Activated B cell treated with CpG ODN at 0.5 μM for 24 hours (primary cell): ENCODE measurements at regions not wholly inside any gene's neighbourhood (a gene's known extent, or its start where the extent isn't known, plus 50 kb on each side); places are given as distances from the start of the nearest gene placed in this dataset.

Experiments
- ATAC-seq: fragments of 200-7000 bp; cut with Tn5 transposase; one replicate; pipeline ENCODE4 v1.10.0; 2021; ENCODE audit warnings: low read depth, mild to moderate bottlenecking, moderate library complexity
- CTCF ChIA-PET: fragments of 350-600 bp; sonication (Branson Sonifier 250); formaldehyde crosslinking; loops from one replicate; lab custom pipeline; 2021; ENCODE audit warnings: antibody characterized with exemption; lab: Charles Lee
- POLR2A ChIA-PET: fragments of 350-600 bp; sonication (Branson Sonifier 250); formaldehyde crosslinking; loops from one replicate; lab custom pipeline; 2021; ENCODE audit warnings: antibody characterized with exemption; lab: Charles Lee
- DNase-seq: peaks from one replicate; pipeline ENCODE4 v3.0.0; 2022
- H3K27ac Mint-ChIP-seq: one replicate; pipeline ENCODE4 v1.8.0; 2020; ENCODE audit warnings: mixed read lengths
- H3K27me3 Mint-ChIP-seq: one replicate; pipeline ENCODE4 v1.8.0; 2021; ENCODE audit warnings: mixed read lengths
- H3K36me3 Mint-ChIP-seq: one replicate; pipeline ENCODE4 v1.8.0; 2021; ENCODE audit warnings: low read depth, mixed read lengths
- H3K4me1 Mint-ChIP-seq: one replicate; pipeline ENCODE4 v1.8.0; 2021; ENCODE audit warnings: mixed read lengths
- H3K4me3 Mint-ChIP-seq: one replicate; pipeline ENCODE4 v1.8.0; 2020; ENCODE audit warnings: mild to moderate bottlenecking, mixed read lengths
- H3K9me3 Mint-ChIP-seq: one replicate; pipeline ENCODE4 v1.8.0; 2020; ENCODE audit warnings: mixed read lengths
- CTCF ChIP-seq: fragments of 200-600 bp; IDR thresholded peaks from one replicate; pipeline ENCODE4 v1.8.0; 2022; ENCODE audit warnings: antibody characterized with exemption, mild to moderate bottlenecking
- intact Hi-C: fragments of 100-400 bp; cut with micrococcal nuclease; formaldehyde crosslinking; loops from one replicate; pipeline ENCODE4 v1.15.1; 2024

- Mint-ChIP-seq H3K4me1 (peaks cover 5% of the 10 kb centered on the region), H3K27me3 (no peaks in the 10 kb centered on the region), H3K4me3 (no peak overlapping the region), H3K36me3 (no peaks in the 10 kb centered on the region), H3K27ac (no peak overlapping the region), H3K9me3 (no peaks in the 10 kb centered on the region)
- CTCF ChIA-PET: no interaction called here
- POLR2A ChIA-PET: interaction anchor here (0.7 kb wide), 1 partner anchor 99 kb away, joined by 3 read pairs; no protein-coding TSS in a partner anchor
- no peak for DNase-seq
- TF ChIP-seq CTCF: no peak
- intact Hi-C loops: no loop called here
- ATAC-seq: no peak
Measured at GRCh38 chr20:53698371-53698978, 104.8 kb upstream of the ZNF217 start.

- H3K36me3 Mint-ChIP-seq: no peaks in the 10 kb centered on the region
- H3K4me1 Mint-ChIP-seq: peaks cover 15% of the 10 kb centered on the region
- no peaks in the 10 kb centered on the region for H3K9me3 Mint-ChIP-seq
- no peak for TF ChIP-seq CTCF
- ChIA-PET POLR2A (interaction anchor here (0.6 to 1.3 kb wide), 3 partner anchors 11 to 13 kb away, joined by 3 to 12 read pairs (median 4); no protein-coding TSS in a partner anchor), CTCF (no interaction called here)
- intact Hi-C loops: no loop called here
- DNase-seq (no peak), ATAC-seq (no peak)
- no peak overlapping the region for H3K27ac Mint-ChIP-seq
- H3K27me3 Mint-ChIP-seq: no peaks in the 10 kb centered on the region
- no peak overlapping the region for H3K4me3 Mint-ChIP-seq
Measured at GRCh38 chr20:53695797-53696527, 102.3 kb upstream of the ZNF217 start.

- no peak for DNase-seq
- no peaks in the 10 kb centered on the region for H3K36me3 Mint-ChIP-seq
- CTCF ChIA-PET: no interaction called here
- peaks cover 15% of the 10 kb centered on the region for H3K4me1 Mint-ChIP-seq
- no peak for TF ChIP-seq CTCF
- H3K9me3 Mint-ChIP-seq: no peaks in the 10 kb centered on the region
- intact Hi-C loops: loop anchor here (2.0 kb wide), 2 partner anchors 13 to 15 kb away; no protein-coding TSS in a partner anchor
- peak overlapping the region; percentile 32 for H3K4me3 Mint-ChIP-seq
- ATAC-seq: peak; percentile 14
- POLR2A ChIA-PET: interaction anchor here (0.5 to 0.9 kb wide), 4 partner anchors 23 to 680 kb away, joined by 3 read pairs; no protein-coding TSS in a partner anchor
- no peak overlapping the region for H3K27ac Mint-ChIP-seq
- no peaks in the 10 kb centered on the region for H3K27me3 Mint-ChIP-seq
Measured at GRCh38 chr20:53693262-53693871, 99.7 kb upstream of the ZNF217 start.

GRCh38 chr20:53692465-53693067 is 98.9 kb upstream of the ZNF217 start:
- ChIA-PET CTCF (interaction anchor here (0.6 to 1.2 kb wide), 2 partner anchors 15 to 169 kb away, joined by 3 read pairs; no protein-coding TSS in a partner anchor), POLR2A (interaction anchor here (0.5 to 0.9 kb wide), 3 partner anchors 32 to 680 kb away, joined by 3 read pairs; no protein-coding TSS in a partner anchor)
- no peaks in the 10 kb centered on the region for H3K27me3 Mint-ChIP-seq
- no peak overlapping the region for H3K27ac Mint-ChIP-seq
- peaks cover 15% of the 10 kb centered on the region for H3K4me1 Mint-ChIP-seq
- H3K9me3 Mint-ChIP-seq: no peaks in the 10 kb centered on the region
- no peak for TF ChIP-seq CTCF
- no peaks in the 10 kb centered on the region for H3K36me3 Mint-ChIP-seq
- ATAC-seq: no peak
- DNase-seq: no peak
- intact Hi-C loops: loop anchor here (2.0 kb wide), 2 partner anchors 14 kb away; no protein-coding TSS in a partner anchor
- no peak overlapping the region for H3K4me3 Mint-ChIP-seq
